H1 (cell line): ENCODE measurements at regions not wholly inside any gene's neighbourhood (a gene's known extent, or its start where the extent isn't known, plus 50 kb on each side); places are given as distances from the start of the nearest gene placed in this dataset.

Source experiments
- CTCF ChIA-PET: fragments of 300-600 bp; sonication (Branson Sonifier 250); formaldehyde crosslinking; loops from one replicate; lab custom pipeline; 2021; ENCODE audit not compliant: partially characterized antibody; lab: Charles Lee
- POLR2A ChIA-PET: fragments of 300-600 bp; sonication (Branson Sonifier 250); formaldehyde crosslinking; loops from one replicate; lab custom pipeline; 2021; ENCODE audit warnings: inconsistent platforms; ENCODE audit not compliant: partially characterized antibody; lab: Charles Lee
- DNase-seq, 2 experiments: peaks; one replicate each; pipeline versions ENCODE4 v3.0.0 to v3.0.0-alpha.2; 2010 to 2022; ENCODE audit warnings: low spot score in 2 of 2, low read depth in 1 of 2, mixed read lengths in 1 of 2
- FAIRE-seq: peaks from 2 replicates; lab custom pipeline; 2011; peaks lifted over from hg19 to GRCh38; lab: Jason Lieb, UNC
- H2AFZ ChIP-seq: 2 replicates; pipeline ENCODE4 v1.8.1; 2012; ENCODE audit warnings: low read length, inconsistent platforms
- H2AK5ac ChIP-seq: 2 replicates; pipeline ENCODE4 v1.6.1; 2013; ENCODE audit warnings: low read depth, low read length
- H2BK120ac ChIP-seq: replicated peaks from 2 replicates; pipeline ENCODE3; 2013; ENCODE audit warnings: low read depth, low read length, inconsistent platforms
- H2BK12ac ChIP-seq: 2 replicates; pipeline ENCODE4 v1.6.1; 2013; ENCODE audit warnings: low read depth, low read length
- H2BK15ac ChIP-seq: 2 replicates; pipeline ENCODE4 v1.6.1; 2013; ENCODE audit warnings: low read length
- H2BK20ac ChIP-seq: 2 replicates; pipeline ENCODE4 v1.6.1; 2013; ENCODE audit warnings: low read length
- H2BK5ac ChIP-seq: 2 replicates; pipeline ENCODE4 v1.6.1; 2013; ENCODE audit warnings: low read depth, low read length
- H3K14ac ChIP-seq: 2 replicates; pipeline ENCODE4 v1.6.1; 2013; ENCODE audit warnings: inconsistent platforms; ENCODE audit not compliant: insufficient read length
- H3K18ac ChIP-seq: 2 replicates; pipeline ENCODE4 v1.6.1; 2013; ENCODE audit warnings: low read length; ENCODE audit errors: extremely low read depth
- H3K23ac ChIP-seq: 2 replicates; pipeline ENCODE4 v1.6.1; 2013; ENCODE audit warnings: inconsistent platforms; ENCODE audit not compliant: insufficient read length
- H3K23me2 ChIP-seq: 2 replicates; pipeline ENCODE4 v1.6.1; 2013; ENCODE audit warnings: low read depth, low read length
- H3K27ac ChIP-seq: 2 replicates; pipeline ENCODE4 v1.6.1; 2011; ENCODE audit warnings: low read depth, low read length, inconsistent platforms
- H3K27me3 ChIP-seq, 4 experiments: replicated peaks in 1 of 4; 1 replicate in 1 of 4; 2 replicates in 3 of 4; pipeline versions ENCODE4 v1.6.1 to v1.8.1; 2011 to 2013; ENCODE audit warnings: low read length in 3 of 4, mild to moderate bottlenecking in 3 of 4, inconsistent platforms in 2 of 4, mixed read lengths in 2 of 4, moderate library complexity in 1 of 4; ENCODE audit not compliant: control insufficient read depth in 3 of 4, insufficient read depth in 3 of 4; ENCODE audit errors: extremely low read depth in 1 of 4
- H3K36me3 ChIP-seq, 4 experiments: 2 replicates each; pipeline versions ENCODE4 v1.6.1 to v1.8.1; 2011 to 2013; ENCODE audit warnings: mild to moderate bottlenecking in 4 of 4, low read length in 3 of 4, moderate library complexity in 2 of 4, control low read depth in 1 of 4, inconsistent platforms in 1 of 4; ENCODE audit not compliant: insufficient read depth in 4 of 4, control insufficient read depth in 2 of 4
- H3K4ac ChIP-seq: replicated peaks from 2 replicates; pipeline ENCODE3; 2013; ENCODE audit warnings: low read length, low read depth, mixed read lengths, inconsistent platforms; ENCODE audit not compliant: insufficient read length
- H3K4me1 ChIP-seq, 4 experiments: replicated peaks in 1 of 4; 1 replicate in 1 of 4; 2 replicates in 3 of 4; pipeline versions ENCODE4 v1.6.1 to v1.8.1; 2011 to 2013; ENCODE audit warnings: low read length in 3 of 4, inconsistent platforms in 2 of 4, mixed read lengths in 1 of 4; ENCODE audit not compliant: insufficient read depth in 4 of 4, control insufficient read depth in 3 of 4
- H3K4me2 ChIP-seq, 2 experiments: 2 replicates each; pipeline versions ENCODE4 v1.6.1 to v1.8.1; 2011 to 2013; ENCODE audit warnings: low read depth in 2 of 2, low read length in 2 of 2, control low read depth in 1 of 2, inconsistent platforms in 1 of 2, mild to moderate bottlenecking in 1 of 2; ENCODE audit not compliant: insufficient read depth in 1 of 2
- H3K4me3 ChIP-seq, 4 experiments: fragments of 200-600, 300-600 bp in 1 of 4; sonication (generic), shearing (Covaris generic), sonication (Bioruptor Twin) in 1 of 4; 2 replicates each; pipeline versions ENCODE4 v1.5.1 to v1.8.1; 2011 to 2016; ENCODE audit warnings: low read length in 4 of 4, low read depth in 3 of 4, control low read depth in 2 of 4, inconsistent platforms in 2 of 4, mild to moderate bottlenecking in 2 of 4, mixed read lengths in 1 of 4, moderate library complexity in 1 of 4; ENCODE audit not compliant: insufficient read depth in 2 of 4; ENCODE audit errors: extremely low read depth in 1 of 4
- H3K56ac ChIP-seq: replicated peaks from 2 replicates; pipeline ENCODE3; 2013; ENCODE audit warnings: low read depth, mild to moderate bottlenecking, mixed read lengths, low read length, inconsistent platforms; ENCODE audit not compliant: insufficient read length
- H3K79me1 ChIP-seq: 2 replicates; pipeline ENCODE4 v1.6.1; 2013; ENCODE audit warnings: low read depth, low read length, control low read depth
- H3K79me2 ChIP-seq, 2 experiments: 2 replicates each; pipeline versions ENCODE4 v1.6.1 to v1.8.1; 2012 to 2013; ENCODE audit warnings: low read length in 2 of 2, mild to moderate bottlenecking in 2 of 2, inconsistent platforms in 1 of 2; ENCODE audit not compliant: insufficient read depth in 2 of 2, control insufficient read depth in 1 of 2
- H3K9ac ChIP-seq, 4 experiments: replicated peaks in 1 of 4; 1 replicate in 1 of 4; 2 replicates in 3 of 4; pipeline versions ENCODE4 v1.6.1 to v1.8.1; 2011 to 2013; ENCODE audit warnings: low read depth in 3 of 4, low read length in 3 of 4, control low read depth in 2 of 4, mild to moderate bottlenecking in 2 of 4, moderate library complexity in 2 of 4, inconsistent platforms in 1 of 4; ENCODE audit errors: extremely low read depth in 1 of 4
- H3K9me3 ChIP-seq, 2 experiments: 2 replicates each; pipeline versions ENCODE4 v1.6.1 to v1.8.1; 2012 to 2013; ENCODE audit warnings: mild to moderate bottlenecking in 2 of 2, moderate library complexity in 2 of 2, control low read depth in 1 of 2, inconsistent platforms in 1 of 2, low read depth in 1 of 2, low read length in 1 of 2, mixed read lengths in 1 of 2; ENCODE audit not compliant: insufficient read depth in 2 of 2
- H4K20me1 ChIP-seq, 2 experiments: replicated peaks in 1 of 2; 2 replicates each; pipeline versions ENCODE3 to v1.8.1; 2011 to 2013; ENCODE audit warnings: inconsistent platforms in 2 of 2, low read length in 2 of 2, mild to moderate bottlenecking in 1 of 2; ENCODE audit not compliant: insufficient read depth in 2 of 2, control insufficient read depth in 1 of 2
- H4K5ac ChIP-seq: 2 replicates; pipeline ENCODE4 v1.6.1; 2013; ENCODE audit warnings: low read length, low read depth, mixed read lengths, inconsistent platforms; ENCODE audit not compliant: insufficient read length
- H4K8ac ChIP-seq: 2 replicates; pipeline ENCODE4 v1.8.0; 2013; ENCODE audit warnings: mild to moderate bottlenecking, moderate library complexity, low read length, inconsistent platforms; ENCODE audit not compliant: insufficient read depth; ENCODE audit errors: extremely low read depth
- H4K91ac ChIP-seq: replicated peaks from 2 replicates; pipeline ENCODE3; 2013; ENCODE audit warnings: low read length, mixed read lengths, inconsistent platforms; ENCODE audit not compliant: insufficient read length
- ATF2 ChIP-seq: IDR thresholded peaks from 2 replicates; pipeline ENCODE4 v1.6.1; 2012; ENCODE audit warnings: low read length, inconsistent platforms
- CBX8 ChIP-seq: fragments of 300-800, 300-1000 bp; sonication (generic); IDR thresholded peaks from 2 replicates; pipeline ENCODE4 v1.7.1; 2016; ENCODE audit warnings: low read depth, low read length, borderline replicate concordance
- EP300 ChIP-seq, 2 experiments: IDR thresholded peaks; 1 replicate in 1 of 2; 2 replicates in 1 of 2; pipeline ENCODE4 v1.6.1; 2011 to 2012; ENCODE audit warnings: low read depth in 2 of 2, low read length in 2 of 2, mild to moderate bottlenecking in 2 of 2, borderline replicate concordance in 1 of 2, inconsistent platforms in 1 of 2, moderate library complexity in 1 of 2
- PHF8 ChIP-seq: fragments of 200-600 bp; sonication (generic); conservative IDR thresholded peaks from 2 replicates; pipeline ENCODE4 v1.7.1; 2012; ENCODE audit warnings: low read depth, mild to moderate bottlenecking, inconsistent platforms, low read length, moderate library complexity
- POU5F1 ChIP-seq: IDR thresholded peaks from 2 replicates; pipeline ENCODE4 v1.6.1; 2011; ENCODE audit warnings: low read depth, mild to moderate bottlenecking, low read length, moderate library complexity
- SAP30 ChIP-seq: fragments of 300-600 bp; sonication (generic); IDR thresholded peaks from 2 replicates; pipeline ENCODE4 v1.7.1; 2012; ENCODE audit warnings: low read length, moderate library complexity, mild to moderate bottlenecking, inconsistent platforms; ENCODE audit not compliant: insufficient read depth, insufficient replicate concordance
- TEAD4 ChIP-seq: IDR thresholded peaks from 2 replicates; pipeline ENCODE4 v1.6.1; 2012; ENCODE audit warnings: low read depth, low read length, inconsistent platforms, mixed read lengths
- WGBS, 2 experiments: shearing (Covaris generic) in 1 of 2; methylation state at CpG; one replicate each; pipeline versions ENCODE4 v1.1.6 to v1.1.7; 2013 to 2015; ENCODE audit warnings: low lambda C conversion rate in 2 of 2, mixed read lengths in 2 of 2, inconsistent platforms in 1 of 2, low coverage in 1 of 2, missing lambda C conversion rate in 1 of 2; ENCODE audit not compliant: insufficient replicate concordance in 2 of 2, insufficient coverage in 1 of 2, insufficient read length in 1 of 2; ENCODE audit errors: extremely low coverage in 1 of 2, missing lambda C conversion rate in 1 of 2; 5-methylcytosine and 5-hydroxymethylcytosine counted together
- TF ChIP-seq, protein P1 (sequence below): IDR thresholded peaks from 2 replicates; pipeline ENCODE4 v1.6.1; 2011; ENCODE audit warnings: low read length, improper control_type of control experiment

DNA sequence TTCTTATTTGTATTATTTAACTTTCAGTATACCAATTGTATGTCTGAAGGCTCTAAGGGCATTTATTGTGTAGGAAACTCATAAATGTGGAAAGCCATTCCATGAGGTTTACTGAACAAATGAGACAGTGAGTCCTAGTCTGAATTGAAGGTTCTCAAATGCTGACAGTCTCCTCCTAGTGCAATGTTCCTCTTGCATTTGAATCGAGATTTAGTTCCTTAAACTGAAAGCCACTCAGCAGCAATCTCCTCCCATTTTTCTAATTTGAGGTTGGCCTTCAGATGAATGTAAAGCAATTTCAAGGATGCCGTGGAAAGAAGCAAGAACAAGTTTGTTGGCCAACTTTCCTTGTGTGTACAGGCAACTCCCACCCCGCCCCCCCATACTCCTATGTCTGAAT is 493.2 kb upstream of the KLF4 start:
- H4K91ac ChIP-seq = no peak overlapping the region
- no peak overlapping the region for H3K4ac ChIP-seq
- H2BK12ac ChIP-seq = no peak overlapping the region
- no peak overlapping the region for H3K14ac ChIP-seq
- no peaks in the 10 kb centered on the region for H3K9me3 ChIP-seq
- no peak overlapping the region for H3K4me2 ChIP-seq
- H4K5ac ChIP-seq = no peak overlapping the region
- no peaks in the 10 kb centered on the region for H3K79me2 ChIP-seq
- no peak overlapping the region for H3K56ac ChIP-seq
- H2AFZ ChIP-seq = no peak overlapping the region
- H3K23ac ChIP-seq = no peak overlapping the region
- no peak overlapping the region for H3K27ac ChIP-seq
- no peaks in the 10 kb centered on the region for H3K36me3 ChIP-seq
- ChIA-PET CTCF (no interaction called here), POLR2A (no interaction called here)
- H3K23me2 ChIP-seq = no peaks in the 10 kb centered on the region
- H3K4me1 ChIP-seq = no peaks in the 10 kb centered on the region
- 88% methylated on average over 3 of the region's 3 CpGs; no CpG with 5 or more reads in 1 of the 2 experiments for WGBS, 2 experiments
- H3K18ac ChIP-seq = no peak overlapping the region
- H3K79me1 ChIP-seq = no peaks in the 10 kb centered on the region
- no peak overlapping the region for H3K4me3 ChIP-seq
- no peaks in the 10 kb centered on the region for H4K20me1 ChIP-seq
- DNase-seq = no peak
- no peak overlapping the region for H2BK120ac ChIP-seq
- H3K27me3 ChIP-seq = no peaks in the 10 kb centered on the region
- no peak overlapping the region for H2AK5ac ChIP-seq
- FAIRE-seq = no peak
- H3K9ac ChIP-seq = no peak overlapping the region
- no peak overlapping the region for H2BK15ac ChIP-seq
- H2BK20ac ChIP-seq = no peak overlapping the region
- H4K8ac ChIP-seq = no peak overlapping the region
- no peak overlapping the region for H2BK5ac ChIP-seq
- no peak for TF ChIP-seq PHF8
- no peak for TF ChIP-seq ATF2
- no peak for TF ChIP-seq CBX8
- TF ChIP-seq, protein P1, sequence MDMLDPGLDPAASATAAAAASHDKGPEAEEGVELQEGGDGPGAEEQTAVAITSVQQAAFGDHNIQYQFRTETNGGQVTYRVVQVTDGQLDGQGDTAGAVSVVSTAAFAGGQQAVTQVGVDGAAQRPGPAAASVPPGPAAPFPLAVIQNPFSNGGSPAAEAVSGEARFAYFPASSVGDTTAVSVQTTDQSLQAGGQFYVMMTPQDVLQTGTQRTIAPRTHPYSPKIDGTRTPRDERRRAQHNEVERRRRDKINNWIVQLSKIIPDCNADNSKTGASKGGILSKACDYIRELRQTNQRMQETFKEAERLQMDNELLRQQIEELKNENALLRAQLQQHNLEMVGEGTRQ = no peak
- TF ChIP-seq SAP30 = no peak
- TF ChIP-seq TEAD4 = no peak
- TF ChIP-seq POU5F1 = no peak
- no peak for TF ChIP-seq EP300 (IDR thresholded peaks at IDR 0.05; ENCODE audit: borderline replicate concordance in 1 of 2, low read depth in 2 of 2, low read length in 2 of 2)
